GM19463 (cell line): ENCODE measurements at regions not wholly inside any gene's neighbourhood (a gene's known extent, or its start where the extent isn't known, plus 50 kb on each side); places are given as distances from the start of the nearest gene placed in this dataset.
"Not testable (repeated sequence)": the region's sequence is repeated elsewhere in the genome, so short reads cannot be mapped to it uniquely, and the experiment has no call there.

Experiments used
- ATAC-seq: cut with Tn5 transposase; IDR thresholded peaks from one replicate; pipeline ENCODE4 v1.9.1; 2021; ENCODE audit warnings: mild to moderate bottlenecking, moderate library complexity; ENCODE audit not compliant: unreplicated experiment

- no peak for ATAC-seq
These were observed 58.6 kb upstream of the SLC38A4 start for GRCh38 chr12:46884362-46884761.

- ATAC-seq = no peak
These were observed 60.8 kb upstream of the SLC38A4 start for GRCh38 chr12:46886541-46887041.

DNA sequence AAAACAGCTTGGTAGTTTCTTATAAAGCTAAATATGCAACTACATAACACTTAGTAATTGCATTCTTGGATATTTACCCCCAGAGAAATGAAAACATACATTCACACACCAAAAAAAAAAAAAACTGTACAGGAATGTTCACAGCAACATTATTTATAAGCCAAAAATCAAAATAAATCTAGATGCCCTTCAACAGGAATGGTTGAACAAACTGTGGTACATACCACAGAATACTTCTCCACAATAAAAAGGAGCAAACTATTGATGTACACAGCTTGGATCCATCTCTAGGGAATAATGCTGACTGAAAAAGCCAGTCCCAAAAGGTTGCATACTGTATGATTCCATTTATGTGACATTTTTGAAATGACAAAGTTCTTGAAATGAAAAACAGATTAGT is 62.1 kb upstream of the SLC38A4 start:
- no peak for ATAC-seq

GRCh38 chr12:46888568-46888967 is 62.8 kb upstream of the SLC38A4 start:
- no peak for ATAC-seq

DNA sequence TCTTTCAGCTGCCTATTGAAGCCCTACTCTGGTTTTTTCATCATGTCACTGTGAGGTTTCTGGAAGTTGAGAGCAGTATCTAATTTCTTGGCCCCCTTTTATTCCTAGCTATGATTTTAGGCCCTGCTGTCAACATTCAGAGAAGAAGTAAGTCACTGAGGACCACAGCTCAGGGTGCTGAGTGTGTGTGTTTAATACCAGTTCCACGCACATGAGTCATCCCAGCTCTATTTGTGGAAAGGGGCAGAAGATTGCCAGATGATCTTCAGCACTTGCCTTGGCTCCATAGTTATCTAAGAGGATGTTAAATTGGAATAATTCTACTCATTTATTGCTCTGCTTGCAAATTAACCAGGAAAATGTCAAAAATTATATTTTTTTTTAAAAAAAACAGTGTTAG is 65.5 kb upstream of the SLC38A4 start:
- no peak for ATAC-seq

- no peak for ATAC-seq
These were observed 66.4 kb upstream of the SLC38A4 start for GRCh38 chr12:46892034-46892705.

DNA sequence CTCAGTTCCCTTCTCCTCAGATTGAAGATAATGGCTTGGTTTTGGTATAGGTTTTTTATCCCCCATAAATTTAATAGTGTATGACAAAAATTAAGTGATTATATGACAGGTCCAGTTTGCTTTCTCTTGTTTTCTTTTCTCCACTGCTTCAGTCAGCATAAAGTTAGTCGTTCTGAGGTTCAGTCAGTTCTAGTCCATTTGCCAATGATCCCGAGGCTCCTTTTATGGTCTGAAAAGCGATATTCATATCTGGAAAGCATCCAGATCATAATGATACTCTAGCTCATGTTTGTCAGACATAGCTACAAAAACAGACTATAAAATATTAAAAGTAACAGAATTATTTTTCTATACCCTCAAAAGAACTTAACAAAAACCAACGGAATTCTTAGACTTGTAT is 67.1 kb upstream of the SLC38A4 start:
- no peak for ATAC-seq

- ATAC-seq = no peak
These were observed 67.6 kb upstream of the SLC38A4 start for GRCh38 chr12:46893434-46893833.

- ATAC-seq = no peak
These were observed 69.9 kb upstream of the SLC38A4 start for GRCh38 chr12:46895726-46896125.

GRCh38 chr12:46896680-46897079 is 70.9 kb upstream of the SLC38A4 start:
- no peak for ATAC-seq

GRCh38 chr12:46898152-46898931 is 72.5 kb upstream of the SLC38A4 start:
- ATAC-seq = no peak

DNA sequence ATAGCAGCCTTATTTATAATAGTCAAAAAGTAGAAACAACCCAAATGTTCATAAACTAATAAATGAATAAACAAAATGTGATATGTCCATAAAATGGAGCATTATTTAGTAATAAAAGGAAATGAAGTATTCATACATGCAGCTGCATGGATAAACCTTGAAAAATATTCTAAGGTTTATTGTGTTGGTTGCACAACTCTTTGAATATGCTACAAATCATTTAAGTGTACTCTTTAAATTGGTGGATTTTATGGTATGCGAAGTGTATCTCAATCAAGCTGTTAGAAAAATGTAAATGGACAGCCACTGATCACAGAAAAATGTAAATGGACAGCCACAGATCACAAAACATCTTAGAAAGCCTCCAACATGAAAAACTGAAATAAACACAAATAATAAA is 73.2 kb upstream of the SLC38A4 start:
- no peak for ATAC-seq

DNA sequence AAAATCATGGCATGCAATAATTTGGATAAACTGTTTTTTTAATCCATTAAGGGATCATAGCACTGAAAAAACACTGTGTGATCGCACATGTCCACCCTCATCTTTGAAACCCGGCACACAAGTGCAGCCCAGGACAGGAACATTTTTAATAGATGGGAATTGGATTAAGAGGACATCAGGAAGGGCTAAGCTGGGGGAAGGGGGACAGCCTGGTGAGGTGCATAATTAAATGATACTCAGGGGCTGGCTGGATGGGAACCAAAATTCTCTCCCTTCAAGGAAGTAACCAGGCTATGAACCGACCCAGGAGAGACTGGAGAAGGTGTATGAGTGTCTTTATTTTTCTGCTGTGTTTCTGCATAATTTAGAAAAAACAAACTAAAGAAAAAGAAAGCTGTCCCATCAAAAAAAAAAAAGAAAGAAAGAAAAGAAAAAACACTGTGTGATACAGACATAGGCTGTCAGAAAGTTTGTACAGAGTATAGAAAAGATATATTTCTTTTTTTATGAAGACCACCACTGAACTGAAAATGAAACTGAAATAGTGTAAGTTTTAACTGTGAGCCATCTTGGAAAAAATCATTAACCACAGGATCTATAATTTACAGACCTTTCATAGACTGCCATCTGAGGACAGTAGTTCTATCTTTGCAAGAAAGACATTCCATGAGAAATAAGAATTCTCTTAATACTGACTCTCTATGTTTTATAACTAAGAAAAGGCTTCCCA is 75.1 kb upstream of the SLC38A4 start:
- no peak for ATAC-seq

DNA sequence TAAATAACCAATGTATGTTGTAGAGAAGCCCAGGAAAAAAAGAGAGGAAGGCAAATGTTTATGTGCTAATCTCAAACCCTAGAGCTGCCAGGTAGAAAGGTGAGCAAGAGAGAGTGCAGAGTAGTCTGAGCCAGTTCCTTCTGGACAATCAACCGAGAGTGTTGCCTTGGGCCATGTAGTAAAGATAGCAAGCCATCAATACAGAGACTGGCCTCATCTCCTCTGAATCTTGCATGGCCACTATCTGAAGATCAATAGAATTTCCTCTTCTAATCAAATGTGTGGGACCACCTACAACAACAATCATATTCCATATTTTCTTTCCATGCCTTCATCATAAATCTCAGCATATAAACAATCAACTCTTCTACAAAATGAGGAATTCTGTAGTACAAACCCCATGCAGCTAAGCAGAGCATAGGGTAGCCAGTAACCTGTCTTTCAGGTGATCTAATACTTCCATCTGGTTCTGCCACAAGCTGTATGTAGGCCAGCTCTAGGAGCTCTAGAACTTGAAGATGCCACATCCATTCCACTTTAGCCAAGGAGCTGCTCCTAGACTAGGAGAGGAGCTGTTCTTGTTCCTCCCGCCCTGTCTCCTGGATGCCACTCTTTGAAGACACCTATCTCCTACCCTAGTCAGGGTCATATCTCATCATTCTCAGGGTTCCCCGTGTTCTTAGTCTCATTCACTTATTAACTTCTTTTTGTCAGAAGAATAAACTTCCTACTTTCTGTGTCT is 75.8 kb upstream of the SLC38A4 start:
- ATAC-seq = no peak

- no peak for ATAC-seq
These were observed 77.3 kb upstream of the SLC38A4 start for GRCh38 chr12:46903058-46903457.

DNA sequence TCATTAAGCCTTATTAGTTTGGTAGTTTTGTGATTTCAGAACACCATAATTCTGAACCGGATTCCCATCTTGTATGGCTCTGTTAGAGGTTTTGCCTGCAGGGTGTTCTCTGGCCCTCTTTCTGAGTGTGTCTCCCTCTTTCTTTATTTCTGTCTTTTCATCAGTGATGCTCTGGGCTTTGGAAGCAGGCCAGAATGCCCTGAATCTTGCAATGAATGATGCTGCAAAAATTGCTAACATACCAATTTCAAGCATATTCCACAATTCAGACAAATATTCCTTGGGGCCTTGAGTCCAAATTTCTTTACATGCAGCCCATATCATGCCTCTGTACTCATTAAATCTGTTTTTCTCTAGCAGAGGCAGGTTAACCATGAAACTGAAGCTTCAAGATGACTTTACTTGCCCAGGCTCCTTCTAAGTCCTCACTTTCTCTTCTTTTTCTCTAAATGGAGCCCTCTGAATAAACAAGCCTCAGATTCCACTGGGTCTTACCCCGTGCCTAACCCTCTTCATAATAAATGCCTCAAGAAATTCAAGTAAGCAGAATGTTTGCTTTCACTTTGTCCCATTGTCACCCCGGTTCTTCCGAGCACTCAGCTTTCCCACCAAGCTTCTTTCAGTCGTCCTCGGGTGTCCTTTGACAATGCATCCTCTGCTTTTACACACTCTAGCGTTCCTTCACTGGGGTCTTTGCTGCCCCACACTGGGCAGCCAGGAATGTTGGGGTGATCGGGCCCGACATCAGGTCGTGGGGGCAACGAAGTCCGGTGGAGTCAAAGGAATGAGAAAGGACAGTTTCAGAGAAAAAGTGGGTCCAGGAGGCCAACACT is 78.8 kb upstream of the SLC38A4 start:
- no peak for ATAC-seq

GRCh38 chr12:46905239-46905627 is 79.4 kb upstream of the SLC38A4 start:
- ATAC-seq = not testable (repeated sequence)

- ATAC-seq = no peak
These were observed 82.0 kb upstream of the SLC38A4 start for GRCh38 chr12:46907791-46908190.

GRCh38 chr12:46908236-46908935 is 82.6 kb upstream of the SLC38A4 start:
- ATAC-seq = no peak
